ENCODE measurements at regions not wholly inside any gene's neighbourhood (a gene's known extent, or its start where the extent isn't known, plus 50 kb on each side); places are given as distances from the start of the nearest gene placed in this dataset.
"Not testable (repeated sequence)": the region's sequence is repeated elsewhere in the genome, so short reads cannot be mapped to it uniquely, and the experiment has no call there.

GRCh38 chr4:128688033-128688721 lies 121.3 kb upstream of the JADE1 start:
- DNase-seq: no peak

- no peak for DNase-seq
Measured at GRCh38 chr4:128686810-128687209, 122.7 kb upstream of the JADE1 start.

GRCh38 chr4:128686032-128686465 lies 123.5 kb upstream of the JADE1 start:
- no peak for DNase-seq

GRCh38 chr4:128684016-128684415 lies 125.5 kb upstream of the JADE1 start:
- DNase-seq: no peak

GRCh38 chr4:128682942-128683666 lies 126.4 kb upstream of the JADE1 start:
- DNase-seq: no peak

- DNase-seq: no peak
Measured at GRCh38 chr4:128676095-128676494, 133.4 kb upstream of the JADE1 start.

GRCh38 chr4:128675083-128675482 lies 134.4 kb upstream of the JADE1 start:
- DNase-seq: no peak

GRCh38 chr4:128673159-128673558 lies 136.3 kb upstream of the JADE1 start:
- not testable (repeated sequence) for DNase-seq

GRCh38 chr4:128672596-128672995 lies 136.9 kb upstream of the JADE1 start:
- DNase-seq: not testable (repeated sequence)

GRCh38 chr4:128670513-128670912 lies 139.0 kb upstream of the JADE1 start:
- DNase-seq: no peak

- no peak for DNase-seq
Measured at GRCh38 chr4:128668566-128668965, 140.9 kb upstream of the JADE1 start.

GRCh38 chr4:128665514-128665913 lies 144.0 kb upstream of the JADE1 start:
- no peak for DNase-seq

- peak; percentile 34 for DNase-seq
Measured at GRCh38 chr4:128663325-128663724, 146.2 kb upstream of the JADE1 start.

GRCh38 chr4:128661479-128661878 lies 148.0 kb upstream of the JADE1 start:
- DNase-seq: no peak

GRCh38 chr4:128660361-128661215 lies 148.9 kb upstream of the JADE1 start:
- DNase-seq: no peak

GRCh38 chr4:128658214-128658631 lies 151.3 kb upstream of the JADE1 start:
- no peak for DNase-seq

- DNase-seq: no peak
Measured at GRCh38 chr4:128657638-128658037, 151.9 kb upstream of the JADE1 start.

GRCh38 chr4:128654465-128654864 lies 155.0 kb upstream of the JADE1 start:
- no peak for DNase-seq

- peak; percentile 50 for DNase-seq
Measured at GRCh38 chr4:128653527-128654444, 155.7 kb upstream of the JADE1 start.

- DNase-seq: no peak
Measured at GRCh38 chr4:128649575-128650205, 159.8 kb upstream of the JADE1 start.

- DNase-seq: no peak
Measured at GRCh38 chr4:128649161-128649560, 160.3 kb upstream of the JADE1 start.

GRCh38 chr4:128648021-128648420 lies 161.5 kb upstream of the JADE1 start:
- no peak for DNase-seq

All from DMS79 treated with DMSO at 0.1 percent for 48 hours (cell line).